Erythroblast (primary cell): ENCODE measurements at regions not wholly inside any gene's neighbourhood (a gene's known extent, or its start where the extent isn't known, plus 50 kb on each side); places are given as distances from the start of the nearest gene placed in this dataset.

Experiments used
- GATA1 ChIP-seq: IDR thresholded peaks from 2 replicates; pipeline ENCODE4 v1.6.1; 2011; ENCODE audit warnings: low read depth, mild to moderate bottlenecking, control low read depth, low read length, moderate library complexity
- POLR2A ChIP-seq: IDR thresholded peaks from 2 replicates; pipeline ENCODE4 v1.6.1; 2011; ENCODE audit warnings: mild to moderate bottlenecking, low read length

- TF ChIP-seq POLR2A, result no peak
- TF ChIP-seq GATA1, result no peak
These were observed 93.0 kb upstream of the MPDZ start for GRCh38 chr9:13372510-13372909.
